Vagina (tissue), 2 donors: ENCODE measurements at regions not wholly inside any gene's neighbourhood (a gene's known extent, or its start where the extent isn't known, plus 50 kb on each side); places are given as distances from the start of the nearest gene placed in this dataset.

Experiments
- CTCF ChIP-seq, 3 experiments: fragments of 450-650 bp in 2 of 3; fragments of 200-600 bp in 1 of 3; sonication (generic) in 1 of 3; IDR thresholded peaks; one replicate each; pipeline ENCODE4 v1.5.1; 2017 to 2019; ENCODE audit warnings: antibody characterized with exemption in 3 of 3, mild to moderate bottlenecking in 2 of 3, moderate library complexity in 2 of 3
- POLR2AphosphoS5 ChIP-seq, 2 donors: sonication (generic); formaldehyde crosslinking; IDR thresholded peaks; one replicate each; pipeline ENCODE4 v1.9.0; 2017; ENCODE audit warnings: antibody characterized with exemption in 2 of 2, mild to moderate bottlenecking in 2 of 2, low read depth in 1 of 2; ENCODE audit not compliant: insufficient read depth in 1 of 2

GRCh38 chrX:1928805-1929204, 313.9 kb downstream of the ASMT start:
- TF ChIP-seq CTCF (IDR thresholded peaks at IDR 0.05) (no peak), POLR2AphosphoS5 (IDR thresholded peaks at IDR 0.05; ENCODE audit: insufficient read depth in 1 of 2, low read depth in 1 of 2) (no peak)
